K562 (cell line): ENCODE measurements at regions not wholly inside any gene's neighbourhood (a gene's known extent, or its start where the extent isn't known, plus 50 kb on each side); places are given as distances from the start of the nearest gene placed in this dataset.

Experiments used
- ATAC-seq: fragments of 200-7000 bp; cut with Tn5 transposase; 3 replicates; pipeline ENCODE4 v1.9.1; 2020; ENCODE audit warnings: moderate library complexity
- BruUV-seq: library from RNA; stranded (reverse); fragments of 400-500 nt; replicated peaks from 2 replicates; lab custom pipeline; 2021; lab: Mats Ljungman, UMichigan
- CTCF ChIA-PET: fragments of 300-600 bp; formaldehyde crosslinking; extraction: SDS; loops from one replicate; lab custom pipeline; 2021; ENCODE audit warnings: low intra/inter-chr PET ratio; lab: Yijun Ruan, JAX
- POLR2A ChIA-PET: fragments of 300-600, 350-650 bp; sonication (Branson Sonifier 250); formaldehyde crosslinking; extraction: SDS; loops from one replicate; lab custom pipeline; 2021; ENCODE audit warnings: antibody characterized with exemption, inconsistent platforms; lab: Yijun Ruan, JAX
- DNase-seq, 4 experiments: peaks; one replicate each; pipeline versions ENCODE4 v3.0.0 to v3.0.0-alpha.2; 2011 to 2018; ENCODE audit warnings: low spot score in 3 of 4, mixed read lengths in 3 of 4; ENCODE audit errors: extremely low read depth in 1 of 4
- FAIRE-seq: peaks from 2 replicates; lab custom pipeline; 2011; peaks lifted over from hg19 to GRCh38; lab: Jason Lieb, UNC
- H2AFZ ChIP-seq: 2 replicates; pipeline ENCODE4 v1.6.0; 2011; ENCODE audit warnings: low read depth, low read length, control low read depth, inconsistent platforms
- H3K27ac ChIP-seq: fragments of 200-600 bp; 3 replicates; pipeline ENCODE4 v1.8.0; 2011; ENCODE audit warnings: low read depth, mild to moderate bottlenecking, control low read depth, inconsistent platforms, low read length, moderate library complexity, mixed read lengths; ENCODE audit errors: extremely low read depth
- H3K27me3 ChIP-seq, 2 experiments: fragments of 300-600 bp in 1 of 2; 2 replicates in 1 of 2; 3 replicates in 1 of 2; pipeline versions ENCODE4 v1.6.0 to v1.8.0; 2011; ENCODE audit warnings: inconsistent platforms in 2 of 2, low read length in 2 of 2, mild to moderate bottlenecking in 1 of 2, mixed read lengths in 1 of 2, moderate library complexity in 1 of 2; ENCODE audit not compliant: control insufficient read depth in 2 of 2, insufficient read depth in 2 of 2
- H3K36me3 ChIP-seq: fragments of 300-600 bp; 3 replicates; pipeline ENCODE4 v1.8.0; 2011; ENCODE audit warnings: mild to moderate bottlenecking, low read length, inconsistent platforms; ENCODE audit not compliant: control insufficient read depth, insufficient read depth
- H3K4me1 ChIP-seq, 2 experiments: fragments of 200-600 bp in 1 of 2; replicated peaks in 1 of 2; 2 replicates in 1 of 2; 3 replicates in 1 of 2; pipeline versions ENCODE4 v1.5.1 to v1.8.0; 2011; ENCODE audit warnings: inconsistent platforms in 2 of 2, low read length in 2 of 2, mild to moderate bottlenecking in 1 of 2, mixed read lengths in 1 of 2, moderate library complexity in 1 of 2; ENCODE audit not compliant: control insufficient read depth in 2 of 2, insufficient read depth in 2 of 2
- H3K4me2 ChIP-seq: 2 replicates; pipeline ENCODE4 v1.6.1; 2011; ENCODE audit warnings: low read length, control low read depth, inconsistent platforms, mixed read lengths; ENCODE audit not compliant: insufficient read depth
- H3K4me3 ChIP-seq: fragments of 200-600 bp; sonication (generic), shearing (Covaris generic); 2 replicates; pipeline ENCODE4 v1.5.1; 2016; ENCODE audit warnings: control low read depth, inconsistent platforms
- H3K79me2 ChIP-seq: fragments of 200-600 bp; 3 replicates; pipeline ENCODE4 v1.8.0; 2011; ENCODE audit warnings: low read length, inconsistent platforms; ENCODE audit not compliant: control insufficient read depth, insufficient read depth
- H3K9ac ChIP-seq, 2 experiments: 2 replicates each; pipeline versions ENCODE4 v1.6.0 to v1.6.1; 2011; ENCODE audit warnings: low read depth in 2 of 2, low read length in 2 of 2, control low read depth in 1 of 2, inconsistent platforms in 1 of 2, mild to moderate bottlenecking in 1 of 2, mixed read lengths in 1 of 2; ENCODE audit not compliant: insufficient read depth in 1 of 2
- H3K9me1 ChIP-seq: one replicate; pipeline ENCODE4 v1.6.0; 2011; ENCODE audit warnings: inconsistent platforms, mild to moderate bottlenecking, low read length, moderate library complexity; ENCODE audit not compliant: control insufficient read depth, insufficient read depth
- H3K9me3 ChIP-seq: replicated peaks from 2 replicates; pipeline ENCODE4 v1.5.1; 2011; ENCODE audit warnings: low read depth, low read length, inconsistent platforms; ENCODE audit not compliant: control insufficient read depth, insufficient read depth
- H4K20me1 ChIP-seq: replicated peaks from 2 replicates; pipeline ENCODE4 v1.6.1; 2011; ENCODE audit warnings: low read length, inconsistent platforms, mixed read lengths; ENCODE audit not compliant: control insufficient read depth, insufficient read depth
- CCNT2 ChIP-seq: IDR thresholded peaks from 2 replicates; pipeline ENCODE4 v1.6.1; 2011; ENCODE audit warnings: borderline replicate concordance, low read depth, mild to moderate bottlenecking, moderate library complexity, mixed read lengths, low read length; ENCODE audit not compliant: insufficient read length; ENCODE audit errors: extremely low read depth
- FOXP1 ChIP-seq: sonication (generic); formaldehyde crosslinking; IDR thresholded peaks from 2 replicates; pipeline ENCODE4 v1.8.0; 2022; ENCODE audit warnings: mild to moderate bottlenecking, missing genetic modification reagents
- LCOR ChIP-seq: sonication (generic); formaldehyde crosslinking; IDR thresholded peaks from 2 replicates; pipeline ENCODE4 v1.8.0; 2022; ENCODE audit warnings: mild to moderate bottlenecking, missing genetic modification reagents
- MTA1 ChIP-seq: fragments of 450-650 bp; IDR thresholded peaks from 2 replicates; pipeline ENCODE4 v1.6.1; 2017; ENCODE audit warnings: borderline replicate concordance
- SIN3A ChIP-seq, 2 experiments: fragments of 150-350 bp in 1 of 2; IDR thresholded peaks; 2 replicates each; pipeline ENCODE4 v1.6.1; 2011 to 2016; ENCODE audit warnings: borderline replicate concordance in 2 of 2, low read depth in 2 of 2, low read length in 2 of 2, mild to moderate bottlenecking in 2 of 2, moderate library complexity in 2 of 2; ENCODE audit not compliant: control insufficient read depth in 1 of 2
- ZFP36 ChIP-seq: fragments of 150-350 bp; IDR thresholded peaks from 2 replicates; pipeline ENCODE4 v1.6.1; 2018; ENCODE audit warnings: low read length, low read depth; ENCODE audit not compliant: partially characterized antibody
- WGBS: fragments of 100-300 bp; shearing (Covaris generic); methylation state at CpG from one replicate; pipeline ENCODE4 v1.1.6; 2016; ENCODE audit warnings: low coverage, mixed read lengths; ENCODE audit not compliant: insufficient coverage; ENCODE audit errors: missing lambda C conversion rate; 5-methylcytosine and 5-hydroxymethylcytosine counted together
- in situ Hi-C: fragments of 300-500 bp; cut with MboI; formaldehyde crosslinking; loops from 4 replicates; pipeline ENCODE4 v1.15.0; 2018; ENCODE audit warnings: inconsistent platforms, mixed read lengths
- intact Hi-C: fragments of 100-400 bp; cut with micrococcal nuclease; formaldehyde crosslinking; loops from 2 replicates; pipeline ENCODE4 v1.14.2; 2022
- TF ChIP-seq, protein P1 (sequence below), 3 experiments: IDR thresholded peaks in 2 of 3; conservative IDR thresholded peaks in 1 of 3; 2 replicates each; pipeline ENCODE4 v1.5.1; 2011 to 2012; ENCODE audit warnings: low read length in 3 of 3, mild to moderate bottlenecking in 3 of 3, control low read depth in 2 of 3, improper control_type of control experiment in 1 of 3, inconsistent platforms in 1 of 3, low read depth in 1 of 3, mixed read lengths in 1 of 3, moderate library complexity in 1 of 3; ENCODE audit not compliant: insufficient read depth in 2 of 3

DNA sequence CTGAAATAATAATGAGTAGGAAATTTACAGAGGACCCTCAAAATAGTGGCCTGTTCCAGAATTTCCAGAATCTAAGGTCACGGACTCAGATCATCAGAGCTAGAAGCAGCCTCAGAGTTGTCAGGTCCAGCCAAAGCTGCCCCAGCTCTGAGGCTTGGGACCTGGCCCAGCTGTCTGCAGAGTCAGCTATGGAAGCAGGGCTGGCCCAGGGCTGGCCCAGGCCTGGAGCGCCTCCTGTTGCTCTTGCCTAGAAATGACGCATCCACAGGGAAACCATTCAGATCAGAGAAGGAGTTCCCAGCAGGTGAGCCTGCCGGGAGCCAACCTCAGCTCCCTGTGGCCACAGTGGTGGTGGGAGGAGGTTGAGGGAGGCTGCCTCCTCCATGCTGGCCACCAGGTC is 106.7 kb upstream of the ARL4C start:
- H3K4me2 ChIP-seq = no peak overlapping the region
- H3K4me1 ChIP-seq = no peaks in the 10 kb centered on the region
- H3K4me3 ChIP-seq = no peak overlapping the region
- FAIRE-seq (no peak), ATAC-seq (no peak), DNase-seq (peak in 1 of 4 experiments; percentile 6)
- H3K27ac ChIP-seq = no peak overlapping the region
- H4K20me1 ChIP-seq = no peaks in the 10 kb centered on the region
- H3K9ac ChIP-seq = no peak overlapping the region
- H2AFZ ChIP-seq = no peak overlapping the region
- no peaks in the 10 kb centered on the region for H3K36me3 ChIP-seq
- CTCF ChIA-PET = interaction anchor here (0.6 kb wide), 1 partner anchor 258 kb away, joined by 3 read pairs; no protein-coding TSS in a partner anchor
- H3K27me3 ChIP-seq = peaks cover 0 to 9% of the 10 kb centered on the region in 2 experiments; a peak in 3 of 5 replicates
- intact Hi-C loops = no loop called here
- H3K9me1 ChIP-seq = no peaks in the 10 kb centered on the region
- WGBS = 0% methylated on average over 2 of the region's 4 CpGs
- H3K9me3 ChIP-seq = no peaks in the 10 kb centered on the region
- TF ChIP-seq ZFP36 = peak; percentile 42
- TF ChIP-seq CCNT2 = no peak
- no peak for TF ChIP-seq SIN3A (IDR thresholded peaks at IDR 0.05; ENCODE audit: borderline replicate concordance in 2 of 2, control insufficient read depth in 1 of 2, low read depth in 2 of 2, low read length in 2 of 2)
- no peak for TF ChIP-seq MTA1
- TF ChIP-seq, protein P1, sequence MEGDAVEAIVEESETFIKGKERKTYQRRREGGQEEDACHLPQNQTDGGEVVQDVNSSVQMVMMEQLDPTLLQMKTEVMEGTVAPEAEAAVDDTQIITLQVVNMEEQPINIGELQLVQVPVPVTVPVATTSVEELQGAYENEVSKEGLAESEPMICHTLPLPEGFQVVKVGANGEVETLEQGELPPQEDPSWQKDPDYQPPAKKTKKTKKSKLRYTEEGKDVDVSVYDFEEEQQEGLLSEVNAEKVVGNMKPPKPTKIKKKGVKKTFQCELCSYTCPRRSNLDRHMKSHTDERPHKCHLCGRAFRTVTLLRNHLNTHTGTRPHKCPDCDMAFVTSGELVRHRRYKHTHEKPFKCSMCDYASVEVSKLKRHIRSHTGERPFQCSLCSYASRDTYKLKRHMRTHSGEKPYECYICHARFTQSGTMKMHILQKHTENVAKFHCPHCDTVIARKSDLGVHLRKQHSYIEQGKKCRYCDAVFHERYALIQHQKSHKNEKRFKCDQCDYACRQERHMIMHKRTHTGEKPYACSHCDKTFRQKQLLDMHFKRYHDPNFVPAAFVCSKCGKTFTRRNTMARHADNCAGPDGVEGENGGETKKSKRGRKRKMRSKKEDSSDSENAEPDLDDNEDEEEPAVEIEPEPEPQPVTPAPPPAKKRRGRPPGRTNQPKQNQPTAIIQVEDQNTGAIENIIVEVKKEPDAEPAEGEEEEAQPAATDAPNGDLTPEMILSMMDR (IDR thresholded peaks at IDR 0.05 in 2 of 3, conservative IDR thresholded peaks at IDR 0.05 in 1 of 3; ENCODE audit: insufficient read depth in 2 of 3, low read depth in 1 of 3, low read length in 3 of 3) = peak in 2 of 3 experiments; percentile 38 to 39; a peak in 2 of 6 replicates
- no peak for TF ChIP-seq FOXP1 (CRISPR knock-in tag)
- TF ChIP-seq LCOR (CRISPR knock-in tag) = no peak
- H3K79me2 ChIP-seq = no peaks in the 10 kb centered on the region
- no TSS peak for BruUV-seq
- in situ Hi-C loops = no loop called here
- POLR2A ChIA-PET = interaction anchor here (1.0 kb wide), 1 partner anchor 11 kb away, joined by 4 read pairs; no protein-coding TSS in a partner anchor
